Endothelial cell of umbilical vein (primary cell): ENCODE measurements at regions not wholly inside any gene's neighbourhood (a gene's known extent, or its start where the extent isn't known, plus 50 kb on each side); places are given as distances from the start of the nearest gene placed in this dataset.

Experiments used
- BruUV-seq: library from RNA; stranded (reverse); fragments of 400-500 nt; replicated peaks from 2 replicates; lab custom pipeline; 2021; lab: Mats Ljungman, UMichigan
- CTCF ChIA-PET: fragments of 300-600, 350-600 bp; sonication (Branson Sonifier 250); formaldehyde crosslinking; loops from one replicate; lab custom pipeline; 2021; ENCODE audit warnings: antibody characterized with exemption, inconsistent platforms; lab: Charles Lee
- POLR2A ChIA-PET: fragments of 300-600, 350-600 bp; sonication (Branson Sonifier 250); formaldehyde crosslinking; loops from one replicate; lab custom pipeline; 2021; ENCODE audit warnings: antibody characterized with exemption, inconsistent platforms; lab: Charles Lee
- DNase-seq: peaks from one replicate; pipeline ENCODE4 v3.0.0-alpha.2; 2011; ENCODE audit warnings: low read depth, low spot score
- FAIRE-seq: peaks from 2 replicates; lab custom pipeline; 2011; peaks lifted over from hg19 to GRCh38; lab: Jason Lieb, UNC
- H2AFZ ChIP-seq: 2 replicates; pipeline ENCODE4 v1.6.0; 2012; ENCODE audit warnings: low read depth, low read length, control low read depth, inconsistent platforms
- H3K27ac ChIP-seq: 2 replicates; pipeline ENCODE4 v1.5.1; 2011; ENCODE audit warnings: low read depth, mild to moderate bottlenecking, control low read depth, low read length, moderate library complexity; ENCODE audit not compliant: insufficient read depth
- H3K27me3 ChIP-seq, 2 experiments: 2 replicates each; pipeline versions ENCODE4 v1.6.0 to v1.6.1; 2011; ENCODE audit warnings: low read length in 2 of 2, mixed read lengths in 1 of 2; ENCODE audit not compliant: control insufficient read depth in 2 of 2, insufficient read depth in 2 of 2
- H3K36me3 ChIP-seq, 2 experiments: 2 replicates in 1 of 2; 3 replicates in 1 of 2; pipeline ENCODE4 v1.5.1; 2011; ENCODE audit warnings: low read length in 2 of 2, mild to moderate bottlenecking in 1 of 2, moderate library complexity in 1 of 2; ENCODE audit not compliant: control insufficient read depth in 2 of 2, insufficient read depth in 2 of 2; ENCODE audit errors: extremely low read depth in 1 of 2
- H3K4me1 ChIP-seq: 3 replicates; pipeline ENCODE4 v1.5.1; 2011; ENCODE audit warnings: mild to moderate bottlenecking, low read length; ENCODE audit not compliant: control insufficient read depth, insufficient read depth; ENCODE audit errors: extremely low read depth
- H3K4me2 ChIP-seq: 2 replicates; pipeline ENCODE4 v1.6.1; 2011; ENCODE audit warnings: low read length, control low read depth, mixed read lengths; ENCODE audit not compliant: insufficient read depth
- H3K4me3 ChIP-seq, 3 experiments: fragments of 200-600 bp in 1 of 3; sonication (generic), shearing (Covaris generic) in 1 of 3; replicated peaks in 1 of 3; 2 replicates each; pipeline ENCODE4 v1.5.1; 2011 to 2016; ENCODE audit warnings: control low read depth in 3 of 3, low read length in 3 of 3, mild to moderate bottlenecking in 2 of 3, inconsistent platforms in 1 of 3, low read depth in 1 of 3, moderate library complexity in 1 of 3; ENCODE audit not compliant: insufficient read depth in 1 of 3
- H3K79me2 ChIP-seq: 2 replicates; pipeline ENCODE4 v1.6.0; 2012; ENCODE audit warnings: low read length, inconsistent platforms; ENCODE audit not compliant: control insufficient read depth, insufficient read depth
- H3K9ac ChIP-seq: replicated peaks from 2 replicates; pipeline ENCODE3; 2011; ENCODE audit warnings: low read length, control low read depth; ENCODE audit not compliant: insufficient read depth; ENCODE audit errors: extremely low read depth
- H3K9me1 ChIP-seq: replicated peaks from 3 replicates; pipeline ENCODE4 v1.6.0; 2011; ENCODE audit warnings: mild to moderate bottlenecking, low read length; ENCODE audit not compliant: control insufficient read depth, insufficient read depth; ENCODE audit errors: extremely low read depth
- H3K9me3 ChIP-seq: replicated peaks from 2 replicates; pipeline ENCODE4 v1.5.1; 2012; ENCODE audit warnings: low read length, inconsistent platforms; ENCODE audit not compliant: control insufficient read depth, insufficient read depth
- H4K20me1 ChIP-seq: replicated peaks from 2 replicates; pipeline ENCODE3; 2011; ENCODE audit warnings: mild to moderate bottlenecking, low read length; ENCODE audit not compliant: control insufficient read depth, insufficient read depth; ENCODE audit errors: extremely low read depth
- EZH2 ChIP-seq: IDR thresholded peaks from 2 replicates; pipeline ENCODE4 v1.6.1; 2012; ENCODE audit warnings: borderline replicate concordance, low read depth, mild to moderate bottlenecking, moderate library complexity, low read length, inconsistent platforms; ENCODE audit not compliant: severe bottlenecking
- FOS ChIP-seq: IDR thresholded peaks from 2 replicates; pipeline ENCODE4 v1.6.1; 2011; ENCODE audit warnings: mild to moderate bottlenecking, low read length, moderate library complexity, borderline replicate concordance; ENCODE audit not compliant: insufficient read depth
- GATA2 ChIP-seq: IDR thresholded peaks from 2 replicates; pipeline ENCODE4 v1.7.0; 2011; ENCODE audit warnings: low read depth, mild to moderate bottlenecking, moderate library complexity, mixed read lengths, low read length; ENCODE audit not compliant: insufficient read length, insufficient read depth
- JUN ChIP-seq: IDR thresholded peaks from 2 replicates; pipeline ENCODE4 v1.6.1; 2011; ENCODE audit warnings: borderline replicate concordance, low read depth; ENCODE audit not compliant: insufficient read length, insufficient read depth
- MYC ChIP-seq: IDR thresholded peaks from one replicate; pipeline ENCODE4 v1.6.1; 2011; ENCODE audit warnings: mild to moderate bottlenecking, low read depth, low read length
- POLR2A ChIP-seq: IDR thresholded peaks from 2 replicates; pipeline ENCODE4 v1.6.1; 2012; ENCODE audit warnings: low read depth, mild to moderate bottlenecking, control low read depth, low read length
- POLR2AphosphoS5 ChIP-seq: IDR thresholded peaks from 2 replicates; pipeline ENCODE4 v1.6.1; 2012; ENCODE audit warnings: low read depth, mild to moderate bottlenecking, control low read depth, low read length, moderate library complexity; ENCODE audit not compliant: insufficient read depth
- dilution Hi-C: fragments of 300-500 bp; cut with MboI; formaldehyde crosslinking; loops from one replicate; pipeline ENCODE4 v1.15.0; 2019; ENCODE audit warnings: low sequenced_read_pairs; ENCODE audit not compliant: extremely low pct_ligation_motif_present
- intact Hi-C: fragments of 100-400 bp; cut with micrococcal nuclease; formaldehyde crosslinking; loops from one replicate; pipeline ENCODE4 v1.10.0; 2022
- TF ChIP-seq, protein P1 (sequence below): IDR thresholded peaks from 2 replicates; pipeline ENCODE4 v1.6.1; 2011; ENCODE audit not compliant: insufficient read depth, insufficient read length
- TF ChIP-seq, protein P2 (sequence below), 2 donors: IDR thresholded peaks; 1 replicate in 1 of 2; 2 replicates in 1 of 2; pipeline ENCODE4 v1.5.1; 2011; ENCODE audit warnings: low read length in 2 of 2, mild to moderate bottlenecking in 2 of 2, moderate library complexity in 2 of 2, control low read depth in 1 of 2, inconsistent platforms in 1 of 2, low read depth in 1 of 2; ENCODE audit not compliant: insufficient read depth in 1 of 2; ENCODE audit errors: extremely low read depth in 1 of 2

DNA sequence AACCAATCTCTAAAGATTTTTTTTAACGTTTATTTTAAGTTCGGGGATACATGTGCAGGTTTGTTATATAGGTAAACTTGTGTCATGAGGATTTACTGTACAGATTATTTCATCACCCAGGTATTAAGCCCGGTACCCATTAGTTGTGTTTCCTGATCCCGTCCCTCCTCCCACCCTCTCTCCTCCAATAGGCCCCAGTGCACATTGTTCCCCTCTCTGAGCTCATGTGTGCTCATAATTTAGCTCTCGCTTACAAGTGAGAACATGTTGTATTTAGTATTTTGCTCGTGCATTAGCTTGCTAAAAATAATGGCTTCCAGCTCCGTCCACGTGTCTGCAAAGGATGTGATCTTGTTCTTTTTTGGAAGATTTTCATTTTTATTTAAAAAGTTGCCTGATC is 2309.4 kb upstream of the AGA start:
- Histone ChIP-seq H3K4me3 (no peak overlapping the region), H3K27me3 (no peaks in the 10 kb centered on the region), H3K4me1 (no peaks in the 10 kb centered on the region), H3K9me1 (no peaks in the 10 kb centered on the region), H4K20me1 (no peaks in the 10 kb centered on the region), H3K79me2 (no peaks in the 10 kb centered on the region), H3K9ac (no peak overlapping the region), H2AFZ (no peak overlapping the region), H3K27ac (no peak overlapping the region), H3K4me2 (no peak overlapping the region), H3K9me3 (peaks cover 2% of the 10 kb centered on the region), H3K36me3 (no peaks in the 10 kb centered on the region)
- ChIA-PET POLR2A (no interaction called here), CTCF (no interaction called here)
- intact Hi-C loops: no loop called here
- no peak for TF ChIP-seq GATA2
- no peak for TF ChIP-seq JUN
- TF ChIP-seq MYC: no peak
- no peak for TF ChIP-seq POLR2A
- TF ChIP-seq, protein P1, sequence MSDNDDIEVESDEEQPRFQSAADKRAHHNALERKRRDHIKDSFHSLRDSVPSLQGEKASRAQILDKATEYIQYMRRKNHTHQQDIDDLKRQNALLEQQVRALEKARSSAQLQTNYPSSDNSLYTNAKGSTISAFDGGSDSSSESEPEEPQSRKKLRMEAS: no peak
- TF ChIP-seq, protein P2, sequence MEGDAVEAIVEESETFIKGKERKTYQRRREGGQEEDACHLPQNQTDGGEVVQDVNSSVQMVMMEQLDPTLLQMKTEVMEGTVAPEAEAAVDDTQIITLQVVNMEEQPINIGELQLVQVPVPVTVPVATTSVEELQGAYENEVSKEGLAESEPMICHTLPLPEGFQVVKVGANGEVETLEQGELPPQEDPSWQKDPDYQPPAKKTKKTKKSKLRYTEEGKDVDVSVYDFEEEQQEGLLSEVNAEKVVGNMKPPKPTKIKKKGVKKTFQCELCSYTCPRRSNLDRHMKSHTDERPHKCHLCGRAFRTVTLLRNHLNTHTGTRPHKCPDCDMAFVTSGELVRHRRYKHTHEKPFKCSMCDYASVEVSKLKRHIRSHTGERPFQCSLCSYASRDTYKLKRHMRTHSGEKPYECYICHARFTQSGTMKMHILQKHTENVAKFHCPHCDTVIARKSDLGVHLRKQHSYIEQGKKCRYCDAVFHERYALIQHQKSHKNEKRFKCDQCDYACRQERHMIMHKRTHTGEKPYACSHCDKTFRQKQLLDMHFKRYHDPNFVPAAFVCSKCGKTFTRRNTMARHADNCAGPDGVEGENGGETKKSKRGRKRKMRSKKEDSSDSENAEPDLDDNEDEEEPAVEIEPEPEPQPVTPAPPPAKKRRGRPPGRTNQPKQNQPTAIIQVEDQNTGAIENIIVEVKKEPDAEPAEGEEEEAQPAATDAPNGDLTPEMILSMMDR (IDR thresholded peaks at IDR 0.05; ENCODE audit: extremely low read depth in 1 of 2, insufficient read depth in 1 of 2, low read depth in 1 of 2, low read length in 2 of 2): no peak
- TF ChIP-seq POLR2AphosphoS5: no peak
- TF ChIP-seq FOS: no peak
- TF ChIP-seq EZH2: no peak
- no peak for DNase-seq
- dilution Hi-C loops: no loop called here
- FAIRE-seq: no peak
- BruUV-seq: no TSS peak
